LNCaP clone FGC (cell line): ENCODE measurements at regions not wholly inside any gene's neighbourhood (a gene's known extent, or its start where the extent isn't known, plus 50 kb on each side); places are given as distances from the start of the nearest gene placed in this dataset.

Source experiments
- DNase-seq: peaks from one replicate; pipeline ENCODE4 v3.0.0-alpha.2; 2011; ENCODE audit warnings: low read depth
- H3K4me3 ChIP-seq: 2 replicates; pipeline ENCODE4 v1.5.1; 2011; ENCODE audit warnings: mild to moderate bottlenecking, low read depth, low read length, control low read depth
- TF ChIP-seq, protein P1 (sequence below): IDR thresholded peaks from 2 replicates; pipeline ENCODE4 v1.5.1; 2012; ENCODE audit warnings: mild to moderate bottlenecking; ENCODE audit not compliant: control insufficient read depth, insufficient read depth; ENCODE audit errors: extremely low read depth

DNA sequence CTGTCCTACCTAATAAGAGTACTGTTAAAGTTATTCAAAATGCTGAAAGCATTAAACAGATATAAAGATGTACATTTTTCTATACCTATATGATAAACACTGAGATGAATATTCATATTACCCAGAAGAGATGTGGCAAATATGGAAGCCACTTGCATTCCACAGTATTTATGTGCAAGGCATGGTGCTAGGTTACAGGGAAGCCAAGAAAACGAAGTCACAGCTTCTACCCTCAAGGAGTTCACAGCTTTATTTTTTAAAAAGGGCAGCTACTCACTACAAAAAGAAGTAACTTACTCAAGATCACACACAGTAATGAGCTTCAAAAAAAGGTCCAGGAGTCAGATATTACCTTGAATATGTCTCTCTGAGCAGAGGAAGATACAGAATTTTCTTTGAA lies 484.6 kb downstream of the ZNF608 start:
- DNase-seq, result no peak
- TF ChIP-seq, protein P1, sequence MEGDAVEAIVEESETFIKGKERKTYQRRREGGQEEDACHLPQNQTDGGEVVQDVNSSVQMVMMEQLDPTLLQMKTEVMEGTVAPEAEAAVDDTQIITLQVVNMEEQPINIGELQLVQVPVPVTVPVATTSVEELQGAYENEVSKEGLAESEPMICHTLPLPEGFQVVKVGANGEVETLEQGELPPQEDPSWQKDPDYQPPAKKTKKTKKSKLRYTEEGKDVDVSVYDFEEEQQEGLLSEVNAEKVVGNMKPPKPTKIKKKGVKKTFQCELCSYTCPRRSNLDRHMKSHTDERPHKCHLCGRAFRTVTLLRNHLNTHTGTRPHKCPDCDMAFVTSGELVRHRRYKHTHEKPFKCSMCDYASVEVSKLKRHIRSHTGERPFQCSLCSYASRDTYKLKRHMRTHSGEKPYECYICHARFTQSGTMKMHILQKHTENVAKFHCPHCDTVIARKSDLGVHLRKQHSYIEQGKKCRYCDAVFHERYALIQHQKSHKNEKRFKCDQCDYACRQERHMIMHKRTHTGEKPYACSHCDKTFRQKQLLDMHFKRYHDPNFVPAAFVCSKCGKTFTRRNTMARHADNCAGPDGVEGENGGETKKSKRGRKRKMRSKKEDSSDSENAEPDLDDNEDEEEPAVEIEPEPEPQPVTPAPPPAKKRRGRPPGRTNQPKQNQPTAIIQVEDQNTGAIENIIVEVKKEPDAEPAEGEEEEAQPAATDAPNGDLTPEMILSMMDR, result no peak
- no peak overlapping the region for H3K4me3 ChIP-seq

GRCh38 chr5:124260921-124261515 lies 485.4 kb downstream of the ZNF608 start:
- H3K4me3 ChIP-seq, result no peak overlapping the region
- TF ChIP-seq, protein P1, result no peak
- DNase-seq, result no peak

DNA sequence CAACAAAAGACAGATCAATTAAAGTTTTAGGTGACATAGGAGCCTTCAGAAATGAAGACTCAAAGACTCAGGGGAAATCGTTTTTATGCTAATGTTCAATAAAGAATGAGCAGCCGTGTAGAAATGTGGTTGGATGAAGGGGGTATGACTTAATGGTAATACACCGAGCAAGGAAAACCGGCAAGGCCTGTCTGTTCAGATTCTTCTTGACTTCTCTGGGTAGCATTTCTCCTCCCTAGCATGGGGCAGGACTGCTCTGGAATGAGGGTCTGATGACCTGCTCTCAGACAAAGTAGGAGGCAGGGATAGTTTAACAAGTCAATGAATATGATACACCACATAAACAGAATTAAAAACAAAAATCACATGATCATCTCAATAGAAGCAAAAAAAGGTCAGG lies 487.4 kb downstream of the ZNF608 start:
- no peak overlapping the region for H3K4me3 ChIP-seq
- TF ChIP-seq, protein P1, result no peak
- DNase-seq, result no peak

GRCh38 chr5:124257048-124257447 lies 489.4 kb downstream of the ZNF608 start:
- H3K4me3 ChIP-seq, result no peak overlapping the region
- no peak for DNase-seq
- TF ChIP-seq, protein P1, result no peak

DNA sequence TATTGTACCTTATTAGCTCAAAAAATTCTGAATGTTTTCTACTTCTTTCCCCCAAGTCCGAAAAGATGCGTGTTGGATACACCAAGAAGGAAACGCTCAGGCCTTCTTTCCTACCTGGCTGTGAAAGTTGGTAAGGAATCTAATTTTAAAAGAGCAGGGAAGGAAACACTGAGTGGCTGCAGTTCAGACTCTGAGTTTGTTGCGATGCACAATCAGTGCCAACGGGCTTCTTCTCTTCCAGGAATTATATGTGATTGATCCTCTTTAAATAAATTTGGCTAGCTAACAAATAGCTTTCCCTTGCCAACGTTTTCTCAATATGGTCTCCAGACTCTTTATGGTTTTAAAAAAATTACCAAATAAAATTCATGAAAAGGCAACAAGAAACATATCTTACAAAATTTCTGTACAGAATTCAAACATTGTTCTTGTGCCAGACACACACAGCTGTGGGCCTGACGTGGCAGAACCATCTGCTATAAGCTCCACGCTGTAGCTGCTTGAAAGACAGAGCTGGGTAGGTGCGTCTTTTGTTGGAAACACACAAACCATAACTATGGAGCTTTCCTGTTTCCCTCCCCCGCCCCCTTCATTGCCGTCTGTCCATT lies 493.1 kb downstream of the ZNF608 start:
- DNase-seq, result no peak
- TF ChIP-seq, protein P1, result no peak
- H3K4me3 ChIP-seq, result no peak overlapping the region

DNA sequence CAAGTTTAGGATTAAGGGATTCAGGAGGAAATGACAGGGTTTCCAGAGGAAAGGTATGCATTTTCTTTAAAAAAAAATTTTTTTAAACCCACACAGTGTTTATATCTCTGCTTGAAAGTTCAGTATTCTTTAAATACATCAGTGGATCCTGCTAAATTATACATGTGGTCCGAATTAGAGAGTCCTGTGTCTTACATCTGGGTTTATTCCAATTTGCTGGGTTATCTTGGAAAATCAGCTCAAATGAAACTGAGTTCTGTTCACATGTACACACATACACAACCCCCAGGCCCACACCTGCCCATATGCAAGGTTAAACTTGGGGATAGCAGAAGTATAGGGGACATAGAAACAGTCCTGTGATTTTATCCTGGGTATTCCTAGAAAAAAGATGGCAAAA lies 493.7 kb downstream of the ZNF608 start:
- H3K4me3 ChIP-seq, result no peak overlapping the region
- TF ChIP-seq, protein P1, result no peak
- no peak for DNase-seq

DNA sequence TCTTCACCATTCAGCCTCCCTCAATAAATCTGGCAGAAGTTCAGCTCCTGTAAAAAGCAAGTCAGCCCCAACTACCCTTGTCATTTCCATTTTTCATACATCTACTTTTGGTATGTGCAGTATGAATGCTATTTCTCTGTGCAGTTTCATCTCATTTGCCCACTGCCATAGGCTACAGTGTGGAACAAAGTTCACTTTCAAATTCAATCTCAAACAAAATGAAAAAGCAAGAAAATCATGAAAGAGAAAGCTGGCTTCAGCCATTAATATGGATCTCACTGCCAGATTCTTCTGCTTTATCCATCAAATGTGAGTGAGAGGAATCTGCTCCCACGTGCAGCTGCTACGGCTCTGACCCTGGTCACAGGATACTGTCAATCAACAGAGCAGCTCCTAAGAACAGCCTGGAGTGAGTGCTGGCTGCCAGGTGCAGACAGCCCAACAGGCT lies 494.2 kb downstream of the ZNF608 start:
- no peak for DNase-seq
- TF ChIP-seq, protein P1, result no peak
- no peak overlapping the region for H3K4me3 ChIP-seq
